Fibroblast of skin of left biceps (primary cell): ENCODE measurements at regions not wholly inside any gene's neighbourhood (a gene's known extent, or its start where the extent isn't known, plus 50 kb on each side); places are given as distances from the start of the nearest gene placed in this dataset.

Source experiments
- DNase-seq, 2 experiments: peaks; one replicate each; pipeline ENCODE4 v3.0.0-alpha.2; 2013; ENCODE audit warnings: low read depth in 2 of 2

GRCh38 chr9:126125577-126125976, 201.1 kb upstream of the MVB12B start:
- DNase-seq: no peak

GRCh38 chr9:126125992-126126409, 200.6 kb upstream of the MVB12B start:
- no peak for DNase-seq

GRCh38 chr9:126126807-126127206, 199.8 kb upstream of the MVB12B start:
- DNase-seq: no peak

- DNase-seq: no peak
Measured at GRCh38 chr9:126127591-126127990, 199.0 kb upstream of the MVB12B start.

GRCh38 chr9:126128494-126129142, 198.0 kb upstream of the MVB12B start:
- DNase-seq: no peak

GRCh38 chr9:126131066-126132010, 195.3 kb upstream of the MVB12B start:
- no peak for DNase-seq

DNA sequence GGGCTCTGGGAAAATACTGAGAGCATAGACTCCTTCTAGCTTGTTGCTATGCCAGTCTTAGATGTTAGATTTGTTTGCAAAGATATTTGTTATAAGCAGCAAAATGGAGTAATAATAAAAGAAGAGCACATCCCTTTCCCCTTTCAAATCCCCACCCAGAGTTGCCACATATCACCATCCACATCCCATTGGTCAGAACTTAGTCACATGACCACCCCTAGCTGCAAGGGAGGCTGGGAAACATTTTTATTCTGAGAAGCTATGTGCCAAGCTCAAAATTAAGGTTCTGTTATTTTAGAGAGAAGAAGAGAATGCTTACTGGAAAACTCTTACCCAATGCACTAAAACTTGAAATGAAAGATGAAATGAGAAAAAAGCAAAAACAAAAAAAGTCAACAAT, 193.9 kb upstream of the MVB12B start:
- DNase-seq: no peak

- no peak for DNase-seq
Measured at GRCh38 chr9:126144196-126144595, 182.4 kb upstream of the MVB12B start.

DNA sequence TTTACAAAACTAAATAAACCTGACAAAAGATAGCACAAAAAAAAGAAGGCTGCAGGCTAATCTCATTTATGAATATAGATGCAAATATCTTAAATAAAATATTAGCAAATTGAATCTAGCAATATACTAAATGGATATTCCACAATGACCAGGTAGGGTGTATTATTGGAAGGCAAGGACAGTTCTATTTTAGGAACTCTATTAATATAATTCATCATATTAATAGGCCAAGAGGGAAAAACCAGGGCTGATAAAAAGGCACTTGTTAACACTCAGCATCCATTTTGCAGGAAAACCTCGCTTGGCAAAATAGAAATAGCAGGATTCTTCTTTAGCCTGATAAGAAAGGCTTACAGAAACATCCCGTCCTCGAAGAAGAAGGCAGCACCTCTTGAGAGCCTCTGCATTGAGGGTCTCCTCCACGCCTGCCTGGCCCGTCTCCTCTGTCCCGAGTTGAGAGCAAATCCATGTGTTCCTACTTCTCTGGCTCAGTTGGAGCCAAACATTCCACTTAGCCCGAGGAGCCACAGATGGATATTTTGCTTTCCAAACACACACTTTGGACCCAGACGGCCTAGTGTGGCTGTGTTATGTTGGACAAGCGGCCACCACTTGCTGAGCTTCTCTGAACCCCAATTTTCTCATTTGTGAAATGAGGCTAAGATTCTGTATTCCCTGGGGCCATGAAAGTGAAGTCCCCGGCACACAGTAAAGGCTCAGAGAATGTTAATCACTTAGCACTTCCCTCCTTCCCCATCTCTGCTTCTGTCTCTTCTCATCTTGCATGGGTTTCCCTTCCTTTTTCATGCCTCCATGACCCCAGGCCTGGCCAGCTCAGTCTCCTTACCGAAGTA, 181.8 kb upstream of the MVB12B start:
- no peak for DNase-seq

GRCh38 chr9:126145887-126146253, 180.8 kb upstream of the MVB12B start:
- DNase-seq: no peak

DNA sequence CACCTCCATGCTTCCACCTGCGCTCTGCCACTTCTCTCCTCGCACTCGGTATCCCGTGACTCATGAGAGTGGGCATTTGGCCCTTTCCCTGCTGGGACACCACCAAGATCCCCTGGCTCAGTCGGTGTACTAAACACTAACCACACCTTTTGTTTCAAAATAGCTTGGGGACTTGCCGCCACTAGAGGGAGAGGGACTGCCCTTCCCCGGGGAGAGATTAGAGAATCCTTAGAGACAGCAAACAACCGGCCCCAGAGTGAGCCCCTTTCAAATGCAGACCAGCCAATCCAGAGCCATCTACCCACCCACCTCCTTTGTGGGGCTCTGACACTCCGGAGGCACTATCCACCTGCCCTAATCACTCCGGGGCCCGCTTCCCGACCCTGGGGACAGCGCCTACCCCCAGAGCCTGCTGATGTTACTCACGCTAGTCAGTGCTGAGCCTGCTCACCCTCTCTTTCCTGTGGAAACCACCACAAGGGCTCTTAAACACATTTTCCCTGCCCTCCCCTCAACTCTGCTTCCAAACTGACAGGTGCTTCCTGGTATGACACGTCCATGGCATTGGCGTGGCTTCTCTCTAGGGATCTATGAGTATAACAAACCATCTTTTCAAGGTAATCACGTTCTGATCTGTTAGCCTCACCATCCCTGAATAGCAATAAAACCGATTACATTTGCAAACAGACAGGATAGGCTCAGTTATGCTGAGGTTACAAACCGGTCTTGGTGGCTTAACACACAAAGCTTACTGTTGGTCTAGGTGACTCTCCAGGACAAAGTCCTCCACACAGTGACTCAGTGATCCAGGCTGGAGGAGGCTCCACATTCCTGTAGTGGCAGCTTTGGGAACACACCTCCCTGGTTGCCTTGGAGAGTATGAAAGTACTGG, 180.1 kb upstream of the MVB12B start:
- DNase-seq: no peak

DNA sequence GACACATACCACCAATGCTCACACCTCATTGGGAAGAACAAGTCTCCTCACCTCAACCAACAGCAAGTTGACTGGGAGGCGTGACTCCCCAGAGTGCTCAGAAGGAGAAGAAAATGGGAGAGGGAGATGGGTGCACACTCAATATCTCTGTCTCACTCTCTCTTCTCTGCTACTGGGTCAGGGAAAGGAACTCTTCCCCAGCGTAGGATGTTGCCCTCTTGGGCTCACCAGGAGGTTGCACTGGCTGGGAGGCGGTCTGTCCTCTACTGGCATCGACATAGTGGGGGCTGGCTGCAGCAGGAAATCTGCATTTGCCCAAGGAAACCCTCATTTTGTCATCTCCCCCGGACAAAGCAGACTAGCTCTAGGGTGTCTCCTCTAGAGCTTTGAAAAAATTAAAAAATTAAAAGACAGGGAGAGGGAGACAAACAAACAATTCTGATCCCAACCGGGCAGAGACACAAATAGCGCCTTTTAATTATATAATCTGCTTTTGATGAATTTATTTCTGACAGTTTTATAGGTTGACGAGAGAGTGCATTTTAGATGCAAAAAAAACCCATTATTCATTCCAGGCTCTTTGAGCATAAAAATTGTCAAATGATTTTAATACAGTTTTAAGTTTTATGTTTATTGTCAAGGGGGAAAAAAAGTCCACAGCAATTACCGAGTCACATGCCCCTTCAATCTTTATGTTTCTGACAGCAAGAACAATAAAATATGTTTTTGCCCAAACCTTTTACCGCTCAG, 179.3 kb upstream of the MVB12B start:
- DNase-seq: no peak

DNA sequence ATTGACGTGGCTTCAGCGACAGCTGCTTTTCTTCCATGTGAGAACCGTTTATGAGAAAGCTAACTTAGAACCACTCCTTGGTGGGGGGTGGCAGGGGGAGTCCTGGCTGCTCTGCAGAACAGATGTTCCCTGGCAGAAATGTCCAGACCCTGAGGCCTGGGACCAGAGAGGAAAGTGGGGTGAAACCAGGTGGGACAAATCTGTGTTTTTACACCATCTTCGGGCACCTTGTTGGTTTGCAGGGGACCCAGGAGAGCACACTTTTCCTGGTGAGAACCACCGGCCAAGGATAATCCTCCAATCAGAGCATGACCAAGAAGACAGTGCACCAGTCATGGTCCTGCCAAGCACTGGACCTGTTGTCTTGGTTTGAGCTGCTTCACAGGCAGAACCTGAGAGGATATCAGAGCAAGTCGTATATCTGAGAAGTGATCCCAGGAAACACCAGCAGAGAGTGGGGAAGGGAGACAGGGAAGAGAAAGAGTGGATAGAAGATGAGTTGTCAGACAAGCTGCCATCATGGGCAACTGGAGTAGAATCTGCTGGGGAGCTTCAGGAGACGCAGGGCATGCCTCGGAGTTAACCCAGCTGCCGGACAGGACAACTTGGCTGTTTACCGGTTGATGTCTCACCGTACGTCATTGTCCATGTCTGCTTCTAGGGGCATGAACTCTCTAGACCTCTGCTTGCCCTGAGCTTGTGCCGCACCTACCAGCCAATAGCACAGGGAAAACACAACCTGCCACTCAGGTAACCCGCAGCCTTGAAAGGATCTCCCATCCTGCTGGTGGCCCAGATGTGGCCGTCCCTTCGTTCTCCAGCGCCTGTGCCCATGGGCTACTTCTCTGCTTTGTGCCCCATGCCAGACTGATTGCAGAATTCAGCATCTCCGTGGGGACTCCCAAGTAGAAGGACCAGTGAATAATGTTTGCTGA, 178.4 kb upstream of the MVB12B start:
- no peak for DNase-seq

GRCh38 chr9:126148994-126149393, 177.6 kb upstream of the MVB12B start:
- no peak for DNase-seq

DNA sequence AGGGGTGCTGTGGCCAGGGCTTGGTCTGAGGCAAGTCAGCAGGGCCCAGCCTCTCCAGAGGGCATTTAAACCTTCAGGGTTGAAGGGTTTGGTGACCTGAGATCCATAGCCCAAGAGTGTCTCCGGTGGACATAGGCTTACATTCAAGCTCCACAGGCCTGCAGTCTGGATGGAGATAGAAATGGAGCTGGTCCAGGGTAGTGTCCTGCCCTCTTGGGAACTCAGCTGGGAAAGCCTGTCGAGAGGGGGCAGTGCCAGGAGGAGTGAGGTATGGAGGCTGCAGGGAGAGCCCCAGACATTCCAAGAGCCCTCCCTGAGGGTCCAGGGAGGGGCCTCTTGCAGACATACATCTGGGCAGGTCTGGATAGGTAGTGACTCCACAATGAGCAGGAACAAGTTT, 177.0 kb upstream of the MVB12B start:
- DNase-seq: no peak

DNA sequence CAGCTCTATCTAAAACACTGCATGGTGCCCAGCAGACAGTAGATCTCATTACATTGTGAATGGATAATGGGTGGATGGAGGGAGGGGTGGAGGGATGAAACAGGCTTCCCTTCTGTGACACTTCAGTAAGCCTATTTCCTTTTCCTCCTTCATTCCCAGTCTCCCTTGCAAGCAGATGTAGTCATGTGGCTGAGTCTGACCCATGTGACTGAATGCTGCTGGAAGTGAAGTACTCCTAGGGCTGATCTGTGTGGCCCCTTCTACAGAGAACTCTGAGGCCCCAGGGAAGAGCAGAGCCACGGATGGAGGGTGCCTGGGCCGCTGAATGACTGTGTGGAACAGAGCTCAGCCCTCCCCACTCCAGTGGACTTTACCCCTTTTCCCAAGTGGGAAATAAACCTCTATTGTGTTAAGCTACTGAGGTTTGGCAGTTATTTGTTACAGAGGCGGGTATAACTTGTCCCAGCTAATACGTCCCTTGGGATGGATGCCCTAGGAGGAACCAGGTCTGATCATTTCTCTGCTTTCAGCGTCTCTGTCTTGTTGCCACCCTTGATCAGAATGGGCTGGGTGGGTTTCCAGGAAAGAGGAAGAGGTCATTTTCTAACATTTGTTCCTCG, 176.1 kb upstream of the MVB12B start:
- DNase-seq: no peak

- DNase-seq: no peak
Measured at GRCh38 chr9:126151031-126151685, 175.5 kb upstream of the MVB12B start.

GRCh38 chr9:126151686-126152134, 174.9 kb upstream of the MVB12B start:
- no peak for DNase-seq
